H1 (cell line): ENCODE measurements at regions not wholly inside any gene's neighbourhood (a gene's known extent, or its start where the extent isn't known, plus 50 kb on each side); places are given as distances from the start of the nearest gene placed in this dataset.

Source experiments
- TF ChIP-seq, protein P1 (sequence below): fragments of 300-600 bp; sonication (generic); IDR thresholded peaks from 2 replicates; pipeline ENCODE4 v1.7.1; 2012; ENCODE audit warnings: low read length, moderate library complexity, mild to moderate bottlenecking, inconsistent platforms; ENCODE audit not compliant: insufficient replicate concordance

DNA sequence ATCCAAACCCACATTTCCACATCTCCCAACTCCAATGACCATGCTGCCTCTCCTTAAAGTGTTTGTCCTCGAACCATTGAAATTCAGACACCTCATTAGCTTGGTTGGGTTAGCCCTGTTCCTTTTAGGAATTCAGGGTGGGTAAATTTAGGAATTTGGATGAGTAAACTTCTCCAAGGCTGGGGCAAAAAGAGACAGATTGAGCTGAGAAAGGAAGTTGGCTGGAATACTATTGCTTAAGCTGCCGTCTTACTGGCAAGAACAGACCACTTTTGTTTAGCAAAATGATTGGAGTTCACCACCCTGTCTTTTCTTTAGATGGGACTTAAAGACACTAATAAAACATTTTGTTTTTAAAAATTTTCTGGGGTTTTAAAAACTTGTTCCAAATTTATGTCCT, 143.6 kb upstream of the GDNF start (continued):
- TF ChIP-seq, protein P1, sequence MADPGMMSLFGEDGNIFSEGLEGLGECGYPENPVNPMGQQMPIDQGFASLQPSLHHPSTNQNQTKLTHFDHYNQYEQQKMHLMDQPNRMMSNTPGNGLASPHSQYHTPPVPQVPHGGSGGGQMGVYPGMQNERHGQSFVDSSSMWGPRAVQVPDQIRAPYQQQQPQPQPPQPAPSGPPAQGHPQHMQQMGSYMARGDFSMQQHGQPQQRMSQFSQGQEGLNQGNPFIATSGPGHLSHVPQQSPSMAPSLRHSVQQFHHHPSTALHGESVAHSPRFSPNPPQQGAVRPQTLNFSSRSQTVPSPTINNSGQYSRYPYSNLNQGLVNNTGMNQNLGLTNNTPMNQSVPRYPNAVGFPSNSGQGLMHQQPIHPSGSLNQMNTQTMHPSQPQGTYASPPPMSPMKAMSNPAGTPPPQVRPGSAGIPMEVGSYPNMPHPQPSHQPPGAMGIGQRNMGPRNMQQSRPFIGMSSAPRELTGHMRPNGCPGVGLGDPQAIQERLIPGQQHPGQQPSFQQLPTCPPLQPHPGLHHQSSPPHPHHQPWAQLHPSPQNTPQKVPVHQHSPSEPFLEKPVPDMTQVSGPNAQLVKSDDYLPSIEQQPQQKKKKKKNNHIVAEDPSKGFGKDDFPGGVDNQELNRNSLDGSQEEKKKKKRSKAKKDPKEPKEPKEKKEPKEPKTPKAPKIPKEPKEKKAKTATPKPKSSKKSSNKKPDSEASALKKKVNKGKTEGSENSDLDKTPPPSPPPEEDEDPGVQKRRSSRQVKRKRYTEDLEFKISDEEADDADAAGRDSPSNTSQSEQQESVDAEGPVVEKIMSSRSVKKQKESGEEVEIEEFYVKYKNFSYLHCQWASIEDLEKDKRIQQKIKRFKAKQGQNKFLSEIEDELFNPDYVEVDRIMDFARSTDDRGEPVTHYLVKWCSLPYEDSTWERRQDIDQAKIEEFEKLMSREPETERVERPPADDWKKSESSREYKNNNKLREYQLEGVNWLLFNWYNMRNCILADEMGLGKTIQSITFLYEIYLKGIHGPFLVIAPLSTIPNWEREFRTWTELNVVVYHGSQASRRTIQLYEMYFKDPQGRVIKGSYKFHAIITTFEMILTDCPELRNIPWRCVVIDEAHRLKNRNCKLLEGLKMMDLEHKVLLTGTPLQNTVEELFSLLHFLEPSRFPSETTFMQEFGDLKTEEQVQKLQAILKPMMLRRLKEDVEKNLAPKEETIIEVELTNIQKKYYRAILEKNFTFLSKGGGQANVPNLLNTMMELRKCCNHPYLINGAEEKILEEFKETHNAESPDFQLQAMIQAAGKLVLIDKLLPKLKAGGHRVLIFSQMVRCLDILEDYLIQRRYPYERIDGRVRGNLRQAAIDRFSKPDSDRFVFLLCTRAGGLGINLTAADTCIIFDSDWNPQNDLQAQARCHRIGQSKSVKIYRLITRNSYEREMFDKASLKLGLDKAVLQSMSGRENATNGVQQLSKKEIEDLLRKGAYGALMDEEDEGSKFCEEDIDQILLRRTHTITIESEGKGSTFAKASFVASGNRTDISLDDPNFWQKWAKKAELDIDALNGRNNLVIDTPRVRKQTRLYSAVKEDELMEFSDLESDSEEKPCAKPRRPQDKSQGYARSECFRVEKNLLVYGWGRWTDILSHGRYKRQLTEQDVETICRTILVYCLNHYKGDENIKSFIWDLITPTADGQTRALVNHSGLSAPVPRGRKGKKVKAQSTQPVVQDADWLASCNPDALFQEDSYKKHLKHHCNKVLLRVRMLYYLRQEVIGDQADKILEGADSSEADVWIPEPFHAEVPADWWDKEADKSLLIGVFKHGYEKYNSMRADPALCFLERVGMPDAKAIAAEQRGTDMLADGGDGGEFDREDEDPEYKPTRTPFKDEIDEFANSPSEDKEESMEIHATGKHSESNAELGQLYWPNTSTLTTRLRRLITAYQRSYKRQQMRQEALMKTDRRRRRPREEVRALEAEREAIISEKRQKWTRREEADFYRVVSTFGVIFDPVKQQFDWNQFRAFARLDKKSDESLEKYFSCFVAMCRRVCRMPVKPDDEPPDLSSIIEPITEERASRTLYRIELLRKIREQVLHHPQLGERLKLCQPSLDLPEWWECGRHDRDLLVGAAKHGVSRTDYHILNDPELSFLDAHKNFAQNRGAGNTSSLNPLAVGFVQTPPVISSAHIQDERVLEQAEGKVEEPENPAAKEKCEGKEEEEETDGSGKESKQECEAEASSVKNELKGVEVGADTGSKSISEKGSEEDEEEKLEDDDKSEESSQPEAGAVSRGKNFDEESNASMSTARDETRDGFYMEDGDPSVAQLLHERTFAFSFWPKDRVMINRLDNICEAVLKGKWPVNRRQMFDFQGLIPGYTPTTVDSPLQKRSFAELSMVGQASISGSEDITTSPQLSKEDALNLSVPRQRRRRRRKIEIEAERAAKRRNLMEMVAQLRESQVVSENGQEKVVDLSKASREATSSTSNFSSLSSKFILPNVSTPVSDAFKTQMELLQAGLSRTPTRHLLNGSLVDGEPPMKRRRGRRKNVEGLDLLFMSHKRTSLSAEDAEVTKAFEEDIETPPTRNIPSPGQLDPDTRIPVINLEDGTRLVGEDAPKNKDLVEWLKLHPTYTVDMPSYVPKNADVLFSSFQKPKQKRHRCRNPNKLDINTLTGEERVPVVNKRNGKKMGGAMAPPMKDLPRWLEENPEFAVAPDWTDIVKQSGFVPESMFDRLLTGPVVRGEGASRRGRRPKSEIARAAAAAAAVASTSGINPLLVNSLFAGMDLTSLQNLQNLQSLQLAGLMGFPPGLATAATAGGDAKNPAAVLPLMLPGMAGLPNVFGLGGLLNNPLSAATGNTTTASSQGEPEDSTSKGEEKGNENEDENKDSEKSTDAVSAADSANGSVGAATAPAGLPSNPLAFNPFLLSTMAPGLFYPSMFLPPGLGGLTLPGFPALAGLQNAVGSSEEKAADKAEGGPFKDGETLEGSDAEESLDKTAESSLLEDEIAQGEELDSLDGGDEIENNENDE = no peak
